NAMALWA (cell line): ENCODE measurements at regions not wholly inside any gene's neighbourhood (a gene's known extent, or its start where the extent isn't known, plus 50 kb on each side); places are given as distances from the start of the nearest gene placed in this dataset.
A peak's percentile ranks its signal among the peaks of the same experiment; 100 is the strongest.

Experiments
- DNase-seq: peaks from one replicate; pipeline ENCODE4 v3.0.0-alpha.2; 2015; ENCODE audit warnings: low spot score

DNA sequence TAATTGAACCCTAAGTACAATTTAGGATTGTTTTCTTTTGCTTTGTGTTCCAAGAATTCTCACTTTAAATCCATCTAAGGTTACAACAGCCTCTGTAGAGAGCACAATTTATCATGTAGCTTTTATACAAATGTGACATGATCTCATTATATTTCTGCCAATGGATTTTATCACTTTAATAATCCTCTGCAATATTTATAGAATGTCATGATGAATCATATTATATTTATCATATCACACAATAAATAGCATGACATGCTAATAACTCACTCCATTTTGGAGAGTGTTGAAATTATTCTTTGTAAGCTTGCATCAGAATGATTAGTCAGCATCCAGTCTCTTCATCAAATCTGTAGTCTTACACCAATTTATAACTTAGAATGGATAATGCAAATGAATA is 280.6 kb upstream of the ZNF717 start:
- DNase-seq, result no peak

DNA sequence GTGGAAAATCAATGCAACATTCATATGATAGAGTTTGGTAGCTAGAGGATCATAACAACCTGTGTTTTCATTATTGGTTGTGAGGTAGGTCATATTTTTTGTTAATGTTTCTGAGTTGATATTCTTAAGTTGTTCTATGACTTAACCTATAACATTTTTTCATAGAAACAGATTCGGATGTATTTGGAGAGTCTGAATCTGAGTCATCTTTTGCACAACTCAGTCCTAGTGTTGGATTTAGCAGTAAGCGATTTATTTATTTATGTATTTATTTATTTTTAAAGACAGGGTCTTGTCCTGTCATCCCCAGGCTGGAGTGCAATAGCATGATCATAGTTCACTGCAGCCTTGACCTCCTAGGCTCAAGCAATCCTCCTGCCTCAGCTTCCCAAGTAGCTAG is 292.8 kb upstream of the ZNF717 start:
- no peak for DNase-seq

- DNase-seq, result no peak
These were observed 298.6 kb upstream of the ZNF717 start for GRCh38 chr3:76083992-76084391.

DNA sequence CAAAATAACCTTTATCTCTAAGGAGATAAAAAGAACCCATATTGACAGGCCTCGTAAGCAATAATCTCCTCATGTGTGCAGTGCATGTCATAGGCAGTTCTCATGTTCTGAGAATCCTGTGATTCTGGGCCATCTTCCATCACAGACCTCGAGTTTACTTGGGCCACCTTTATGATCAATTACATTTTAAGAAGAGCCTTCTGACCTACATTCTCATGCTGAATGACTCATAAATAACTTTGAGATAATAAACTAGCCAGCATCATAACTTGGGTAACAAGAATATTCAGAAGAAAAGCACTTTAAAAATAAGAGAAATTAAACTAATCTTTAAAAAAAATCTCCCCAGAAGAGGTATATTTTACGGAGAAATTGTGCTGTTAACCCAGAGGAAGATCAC is 310.7 kb upstream of the ZNF717 start:
- DNase-seq, result no peak

- no peak for DNase-seq
These were observed 311.7 kb upstream of the ZNF717 start for GRCh38 chr3:76096836-76097588.

DNA sequence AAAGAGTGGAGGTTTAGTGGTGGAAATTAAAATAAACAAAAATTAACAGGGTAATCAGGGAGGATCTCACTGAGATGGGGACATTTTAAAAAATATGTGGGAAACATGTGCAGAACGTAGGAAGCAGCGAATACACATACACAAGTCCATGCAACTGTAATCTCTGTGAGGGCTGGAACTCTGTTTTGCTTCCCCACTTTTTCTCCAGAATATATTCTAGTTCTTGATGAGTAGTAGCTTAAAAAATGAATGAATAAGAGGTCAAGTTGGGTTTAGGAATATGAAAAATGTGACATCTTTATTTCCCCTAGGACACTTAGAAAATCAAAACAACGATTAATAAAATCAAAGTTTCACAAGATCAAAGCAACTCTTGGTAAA is 312.2 kb upstream of the ZNF717 start:
- no peak for DNase-seq

GRCh38 chr3:76099956-76100355 is 314.6 kb upstream of the ZNF717 start:
- no peak for DNase-seq

- DNase-seq, result peak; percentile 31
These were observed 322.7 kb upstream of the ZNF717 start for GRCh38 chr3:76107935-76108570.

- DNase-seq, result no peak
These were observed 326.5 kb upstream of the ZNF717 start for GRCh38 chr3:76111808-76112207.

GRCh38 chr3:76122007-76122406 is 336.7 kb upstream of the ZNF717 start:
- peak; percentile 0 for DNase-seq

DNA sequence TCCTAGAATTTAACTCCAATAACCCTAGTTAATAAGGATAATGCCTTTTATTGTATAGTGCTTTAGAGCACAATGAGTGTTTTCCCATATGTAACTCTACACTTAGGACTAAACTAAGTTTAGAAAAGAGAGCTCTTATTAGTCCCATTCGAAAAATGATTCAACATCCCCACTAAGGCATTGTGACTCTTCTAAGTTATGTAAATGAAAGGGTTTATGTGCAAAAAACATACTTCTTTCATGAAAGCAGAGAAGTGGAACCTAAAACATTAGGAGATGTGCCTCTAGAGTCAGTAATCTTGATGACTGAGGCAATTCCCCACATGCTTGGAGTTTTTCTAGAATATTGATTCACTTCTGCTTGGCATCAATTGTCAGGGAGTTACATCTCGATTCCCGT is 344.1 kb upstream of the ZNF717 start:
- no peak for DNase-seq

DNA sequence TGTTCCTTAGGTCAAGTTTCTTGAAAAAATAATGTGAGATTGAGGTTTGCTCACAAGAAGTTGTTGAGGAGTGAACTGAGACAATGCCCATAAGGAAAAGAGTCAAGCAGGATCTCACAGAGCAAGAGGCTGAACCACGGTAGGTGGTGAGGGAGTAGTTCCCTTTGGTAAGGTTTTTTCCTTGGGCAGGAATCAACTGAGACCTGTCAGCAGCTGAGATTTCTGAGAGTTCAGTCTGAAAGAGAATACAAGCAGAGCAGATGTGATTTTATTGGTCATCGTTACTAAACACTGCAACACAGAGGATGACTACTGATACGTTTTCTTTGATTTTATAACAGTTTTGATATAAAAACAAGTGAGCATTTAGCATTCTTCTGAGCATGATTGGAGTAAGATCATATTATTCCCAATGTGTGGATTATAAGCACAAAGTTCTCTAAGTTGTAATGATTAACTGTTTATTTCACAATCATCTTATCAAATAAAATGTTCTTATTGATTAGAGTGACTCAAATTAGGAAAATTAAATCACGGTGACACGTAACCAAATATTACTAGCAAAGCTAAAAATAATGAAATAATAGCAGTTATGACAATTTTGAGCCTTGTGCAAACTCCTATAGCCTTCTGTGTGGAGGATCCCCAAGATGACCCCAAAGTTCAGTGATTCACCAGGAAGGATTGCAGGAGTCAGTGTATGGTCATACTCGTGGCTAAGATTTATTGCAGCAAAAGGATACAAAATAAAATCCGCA is 346.2 kb upstream of the ZNF717 start:
- DNase-seq, result no peak

GRCh38 chr3:76132154-76132470 is 346.8 kb upstream of the ZNF717 start:
- no peak for DNase-seq

GRCh38 chr3:76134166-76134565 is 348.8 kb upstream of the ZNF717 start:
- DNase-seq, result no peak

- DNase-seq, result no peak
These were observed 353.6 kb upstream of the ZNF717 start for GRCh38 chr3:76138921-76139320.

GRCh38 chr3:76147846-76148245 is 362.5 kb upstream of the ZNF717 start:
- DNase-seq, result no peak

GRCh38 chr3:76152028-76152427 is 366.7 kb upstream of the ZNF717 start:
- DNase-seq, result no peak

DNA sequence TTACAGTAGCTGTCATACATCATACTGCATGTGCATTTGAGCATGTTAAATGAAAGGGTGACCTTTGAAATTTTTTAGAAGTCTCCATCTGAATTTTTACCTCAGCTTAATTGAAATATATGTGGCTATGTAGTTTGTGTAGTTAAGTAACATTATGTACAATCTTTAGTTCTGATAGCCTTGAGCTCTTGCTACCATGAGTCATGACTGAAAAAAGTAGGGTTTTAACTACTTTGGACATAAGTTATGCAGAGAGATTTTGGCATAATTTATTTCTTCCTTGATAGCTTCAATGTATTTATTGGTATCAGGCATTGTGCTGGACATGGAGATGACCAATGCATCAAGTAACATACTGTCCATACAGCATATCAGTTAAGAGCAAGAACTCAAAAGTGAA is 376.5 kb upstream of the ZNF717 start:
- no peak for DNase-seq

DNA sequence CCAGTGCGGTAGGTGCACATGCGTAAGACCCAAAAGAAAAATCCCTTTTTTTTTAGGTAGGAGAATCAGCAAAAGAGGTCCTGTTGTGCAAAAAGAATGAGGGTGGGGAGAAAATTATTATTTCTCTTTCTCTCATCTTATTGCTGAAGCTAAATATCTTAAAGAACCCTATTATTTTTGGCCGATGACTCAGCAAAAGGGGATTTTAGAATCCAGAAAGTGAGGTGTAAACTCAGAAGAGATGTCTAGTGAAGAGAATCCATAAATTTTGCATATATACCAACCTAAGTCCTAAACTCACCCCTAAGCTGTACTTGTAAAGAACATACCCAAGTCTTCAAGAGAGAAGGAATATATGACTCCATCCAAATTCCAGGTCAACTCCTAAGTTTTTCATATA is 386.3 kb upstream of the ZNF717 start:
- no peak for DNase-seq

GRCh38 chr3:76177610-76178009 is 392.3 kb upstream of the ZNF717 start:
- DNase-seq, result no peak

DNA sequence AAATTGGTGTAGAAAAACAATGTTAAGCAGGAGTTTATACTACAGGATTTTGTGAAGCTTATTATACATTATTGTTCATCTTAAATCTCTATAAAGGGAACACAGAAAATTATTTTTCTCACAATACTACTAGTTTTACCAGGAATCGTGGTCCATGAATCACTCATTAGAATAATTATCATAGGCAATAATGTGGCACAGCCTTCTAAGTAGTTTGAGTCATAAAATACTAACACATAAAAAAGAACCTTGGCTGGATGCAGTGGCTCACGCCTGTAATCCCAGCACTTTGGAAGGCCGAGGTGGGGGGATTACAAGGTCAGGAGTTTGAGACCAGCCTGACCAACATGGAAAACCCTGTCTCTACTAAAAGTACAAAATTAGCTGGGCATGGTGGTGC is 393.1 kb upstream of the ZNF717 start:
- no peak for DNase-seq

DNA sequence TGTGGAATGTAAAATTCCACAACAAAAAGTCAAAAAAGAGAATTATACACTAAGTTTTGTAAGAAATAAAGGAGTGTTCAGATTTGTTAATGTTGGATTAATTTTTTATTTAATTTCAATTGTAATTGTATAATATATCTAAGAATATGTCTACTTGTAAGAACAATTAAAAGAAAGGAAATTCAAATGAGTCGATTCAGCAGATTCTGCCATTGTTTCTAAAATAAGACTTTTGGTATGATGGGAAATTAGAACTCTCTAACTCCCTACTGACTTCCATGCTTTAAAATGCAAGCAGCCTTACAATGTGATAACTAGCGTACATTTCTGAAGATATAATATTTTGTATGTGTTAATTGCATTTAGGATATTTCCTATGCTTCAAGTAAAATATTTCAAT is 395.9 kb upstream of the ZNF717 start:
- DNase-seq, result no peak

- no peak for DNase-seq
These were observed 412.7 kb upstream of the ZNF717 start for GRCh38 chr3:76198086-76198485.

- DNase-seq, result no peak
These were observed 414.0 kb upstream of the ZNF717 start for GRCh38 chr3:76199382-76199781.
